ENCODE measurements at regions not wholly inside any gene's neighbourhood (a gene's known extent, or its start where the extent isn't known, plus 50 kb on each side); places are given as distances from the start of the nearest gene placed in this dataset.

DNA sequence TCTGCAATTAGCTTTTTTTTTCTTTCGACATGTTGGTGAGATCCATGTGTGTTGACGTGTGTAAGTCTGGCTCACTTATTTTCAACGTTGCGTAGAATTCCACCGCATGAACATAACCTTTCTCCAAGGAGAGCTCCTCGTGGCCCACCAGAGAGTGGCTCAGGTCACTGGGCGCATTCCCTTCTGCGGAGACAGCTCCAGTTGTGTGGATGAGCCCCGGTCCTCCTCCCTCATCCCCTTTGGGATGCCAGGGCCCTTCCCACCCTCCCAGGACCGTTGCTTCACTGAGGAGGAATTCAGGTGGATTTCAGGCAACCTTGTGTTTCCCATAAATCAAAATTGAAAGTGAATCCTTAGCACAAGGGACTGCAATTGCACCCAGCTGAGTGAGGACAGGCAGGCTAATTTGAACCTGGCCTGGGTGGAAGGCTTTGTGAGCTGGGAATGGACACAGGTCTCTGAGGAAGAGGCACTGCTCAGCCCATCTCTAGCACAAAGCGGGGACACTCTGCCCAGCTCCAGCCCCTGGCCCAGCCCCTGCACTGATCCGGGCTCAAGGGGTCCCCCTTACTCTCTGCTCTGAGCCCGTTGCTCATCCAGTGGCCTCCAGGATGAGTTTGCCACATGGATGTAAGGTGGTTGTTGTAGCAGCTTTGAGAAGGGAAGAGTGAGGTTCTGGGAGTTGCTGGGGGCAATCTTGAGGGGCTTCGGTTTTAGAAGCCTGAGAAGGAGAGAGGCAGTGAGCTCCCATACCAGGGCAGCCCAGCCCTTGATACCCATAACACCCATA is 57.8 kb upstream of the HAAO start:
- H3K27me3 ChIP-seq (ENCODE audit: control insufficient read depth, insufficient read depth, low read length) = no peaks in the 10 kb centered on the region
- H3K36me3 ChIP-seq (replicated peaks; ENCODE audit: control insufficient read depth, insufficient read depth, low read length) = no peaks in the 10 kb centered on the region
- no peak for DNase-seq
- no peak overlapping the region for H3K4me3 ChIP-seq (ENCODE audit: insufficient read depth, low read depth, low read length)

- Histone ChIP-seq H3K4me3 (ENCODE audit: insufficient read depth, low read depth, low read length) (no peak overlapping the region), H3K36me3 (replicated peaks; ENCODE audit: control insufficient read depth, insufficient read depth, low read length) (no peaks in the 10 kb centered on the region), H3K27me3 (ENCODE audit: control insufficient read depth, insufficient read depth, low read length) (no peaks in the 10 kb centered on the region)
- DNase-seq = no peak
Measured at GRCh38 chr2:42849311-42849710, 56.9 kb upstream of the HAAO start.

DNA sequence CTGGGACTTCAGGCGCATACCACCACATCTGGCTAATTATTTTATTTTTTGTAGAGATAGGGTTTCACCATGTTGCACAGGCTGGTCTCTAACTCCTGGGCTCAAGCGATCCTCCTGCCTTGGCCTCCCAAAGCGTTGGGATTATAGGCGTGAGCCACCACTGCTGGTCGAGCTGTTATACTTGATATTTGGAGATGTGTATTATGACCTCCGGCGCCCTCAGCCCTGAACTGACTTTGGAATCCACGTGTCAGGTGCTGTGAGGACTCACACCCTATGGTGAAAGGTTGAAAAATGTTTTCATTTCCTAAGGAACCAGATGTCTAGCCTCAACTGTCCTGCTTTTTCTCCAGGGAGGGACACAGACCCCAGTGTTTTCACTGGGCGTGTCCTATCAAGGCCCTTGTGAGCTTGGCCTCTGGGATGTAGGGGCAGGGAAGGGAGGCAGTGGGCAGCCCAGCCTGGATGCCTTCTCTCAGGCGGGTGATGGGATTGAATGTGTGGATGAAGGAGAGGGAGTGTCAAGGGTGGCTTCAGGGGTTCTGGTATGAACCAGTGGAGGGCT is 56.4 kb upstream of the HAAO start:
- Histone ChIP-seq H3K4me3 (ENCODE audit: insufficient read depth, low read depth, low read length) (no peak overlapping the region), H3K27me3 (ENCODE audit: control insufficient read depth, insufficient read depth, low read length) (no peaks in the 10 kb centered on the region), H3K36me3 (replicated peaks; ENCODE audit: control insufficient read depth, insufficient read depth, low read length) (no peaks in the 10 kb centered on the region)
- no peak for DNase-seq

DNA sequence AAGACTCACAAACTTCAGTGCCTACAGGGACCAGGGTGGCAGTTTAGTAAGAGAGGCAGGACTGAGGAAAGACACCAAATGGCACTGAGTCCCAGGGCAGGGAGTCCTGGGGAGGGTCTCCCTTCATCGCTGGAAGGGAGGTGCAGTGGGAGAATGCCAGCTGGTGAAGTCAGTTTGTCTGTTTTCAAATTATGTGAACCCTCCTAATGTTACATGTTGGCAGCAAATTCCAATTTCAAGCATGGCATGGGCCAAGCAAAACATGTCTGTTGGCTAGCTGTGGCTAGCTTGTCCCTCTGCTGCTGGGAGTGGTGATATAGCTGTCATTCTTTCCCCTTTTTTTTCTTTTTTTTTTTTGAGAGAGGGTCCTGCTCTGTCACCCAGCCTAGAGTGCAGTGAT is 55.9 kb upstream of the HAAO start:
- no peaks in the 10 kb centered on the region for H3K36me3 ChIP-seq (replicated peaks; ENCODE audit: control insufficient read depth, insufficient read depth, low read length)
- H3K27me3 ChIP-seq (ENCODE audit: control insufficient read depth, insufficient read depth, low read length) = no peaks in the 10 kb centered on the region
- DNase-seq = no peak
- no peak overlapping the region for H3K4me3 ChIP-seq (ENCODE audit: insufficient read depth, low read depth, low read length)

GRCh38 chr2:42847596-42848151 is 55.3 kb upstream of the HAAO start:
- H3K4me3 ChIP-seq (ENCODE audit: insufficient read depth, low read depth, low read length) = no peak overlapping the region
- H3K36me3 ChIP-seq (replicated peaks; ENCODE audit: control insufficient read depth, insufficient read depth, low read length) = no peaks in the 10 kb centered on the region
- no peak for DNase-seq
- no peaks in the 10 kb centered on the region for H3K27me3 ChIP-seq (ENCODE audit: control insufficient read depth, insufficient read depth, low read length)

DNA sequence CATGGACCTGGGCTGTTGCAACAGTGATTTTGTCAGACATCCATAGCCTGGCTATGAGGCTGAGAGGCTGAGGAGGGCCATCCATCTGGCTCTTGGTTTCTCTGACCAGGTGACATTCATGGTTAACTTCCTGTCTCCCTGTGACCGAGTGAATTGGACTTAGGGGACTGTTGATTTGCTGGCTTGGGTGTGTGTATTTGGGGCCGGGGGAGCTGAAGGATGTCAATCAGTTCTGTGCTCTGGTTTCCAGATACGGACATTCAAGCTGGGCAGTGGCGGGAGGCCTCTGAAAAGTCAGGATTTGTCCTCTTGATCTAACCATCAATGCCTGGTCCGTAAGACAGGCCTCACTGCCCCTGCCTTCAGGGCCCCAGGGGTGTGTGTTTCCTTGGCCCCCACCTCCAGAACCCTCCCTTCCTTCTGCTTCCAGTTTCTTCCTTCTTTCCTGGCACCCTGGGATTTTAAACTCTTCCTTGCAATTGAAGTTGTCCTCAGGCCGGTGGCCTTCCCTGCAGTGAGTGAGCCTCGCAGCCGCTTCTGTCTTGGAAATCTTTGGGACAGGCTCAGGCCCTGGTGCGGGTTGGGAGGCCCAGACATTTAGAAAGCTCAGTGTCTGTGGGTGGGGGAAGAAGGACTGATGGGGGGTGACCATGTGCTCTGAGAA is 54.7 kb upstream of the HAAO start:
- Histone ChIP-seq H3K27me3 (ENCODE audit: control insufficient read depth, insufficient read depth, low read length) (no peaks in the 10 kb centered on the region), H3K36me3 (replicated peaks; ENCODE audit: control insufficient read depth, insufficient read depth, low read length) (no peaks in the 10 kb centered on the region), H3K4me3 (ENCODE audit: insufficient read depth, low read depth, low read length) (no peak overlapping the region)
- DNase-seq = no peak

GRCh38 chr2:42846026-42846425 is 53.6 kb upstream of the HAAO start:
- Histone ChIP-seq H3K27me3 (ENCODE audit: control insufficient read depth, insufficient read depth, low read length) (no peaks in the 10 kb centered on the region), H3K36me3 (replicated peaks; ENCODE audit: control insufficient read depth, insufficient read depth, low read length) (no peaks in the 10 kb centered on the region), H3K4me3 (ENCODE audit: insufficient read depth, low read depth, low read length) (no peak overlapping the region)
- DNase-seq = no peak

GRCh38 chr2:42844901-42845821 is 52.8 kb upstream of the HAAO start:
- Histone ChIP-seq H3K4me3 (ENCODE audit: insufficient read depth, low read depth, low read length) (no peak overlapping the region), H3K36me3 (replicated peaks; ENCODE audit: control insufficient read depth, insufficient read depth, low read length) (no peaks in the 10 kb centered on the region), H3K27me3 (ENCODE audit: control insufficient read depth, insufficient read depth, low read length) (no peaks in the 10 kb centered on the region)
- DNase-seq = no peak

- Histone ChIP-seq H3K4me3 (ENCODE audit: insufficient read depth, low read depth, low read length) (no peak overlapping the region), H3K36me3 (replicated peaks; ENCODE audit: control insufficient read depth, insufficient read depth, low read length) (no peaks in the 10 kb centered on the region), H3K27me3 (ENCODE audit: control insufficient read depth, insufficient read depth, low read length) (no peaks in the 10 kb centered on the region)
- no peak for DNase-seq
Measured at GRCh38 chr2:42844366-42844765, 52.0 kb upstream of the HAAO start.

DNA sequence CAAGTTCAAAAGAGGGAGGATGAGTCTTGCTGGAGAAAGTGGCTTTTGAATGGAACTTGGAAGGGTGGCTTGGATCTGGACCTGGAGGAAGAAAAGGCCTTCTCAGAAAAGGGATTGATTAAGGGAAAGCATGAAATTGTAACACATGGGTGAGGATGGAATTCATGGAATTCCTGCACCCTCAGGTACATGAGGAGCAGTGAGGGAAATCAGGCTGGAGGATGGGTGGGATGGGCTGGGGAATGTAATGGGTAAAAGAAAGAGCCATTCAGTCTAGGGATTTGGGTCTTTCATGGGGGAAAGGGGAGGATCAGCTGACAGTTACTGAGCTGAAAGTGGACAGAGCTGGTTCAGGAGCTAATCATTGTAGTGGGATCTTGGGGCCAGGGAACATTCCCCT is 51.2 kb upstream of the HAAO start:
- DNase-seq = no peak
- Histone ChIP-seq H3K36me3 (replicated peaks; ENCODE audit: control insufficient read depth, insufficient read depth, low read length) (no peaks in the 10 kb centered on the region), H3K27me3 (ENCODE audit: control insufficient read depth, insufficient read depth, low read length) (no peaks in the 10 kb centered on the region), H3K4me3 (ENCODE audit: insufficient read depth, low read depth, low read length) (no peak overlapping the region)

GRCh38 chr2:42843131-42843530 is 50.7 kb upstream of the HAAO start:
- Histone ChIP-seq H3K4me3 (ENCODE audit: insufficient read depth, low read depth, low read length) (no peak overlapping the region), H3K27me3 (ENCODE audit: control insufficient read depth, insufficient read depth, low read length) (no peaks in the 10 kb centered on the region)
- DNase-seq = no peak

DNA sequence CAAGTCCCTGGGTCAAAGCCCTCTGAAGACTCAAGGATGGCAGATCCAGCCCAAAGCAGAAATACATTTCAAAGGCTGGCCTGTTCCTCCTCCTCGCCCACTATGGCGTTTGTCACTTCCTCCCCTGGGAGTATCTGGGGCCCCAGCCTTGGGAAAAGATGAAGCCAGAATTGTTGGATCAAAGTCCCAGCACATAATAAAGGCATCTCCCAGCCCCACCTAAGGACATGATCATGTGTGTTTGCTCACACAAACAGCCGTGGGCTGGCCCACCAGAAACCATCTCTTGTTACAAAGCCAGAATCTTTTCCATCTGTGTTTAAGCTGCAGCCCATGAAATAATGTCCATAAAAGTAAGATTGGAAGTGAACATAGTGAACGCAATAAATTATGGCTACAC is 50.1 kb upstream of the HAAO start:
- Histone ChIP-seq H3K36me3 (replicated peaks; ENCODE audit: control insufficient read depth, insufficient read depth, low read length) (no peaks in the 10 kb centered on the region), H3K27me3 (ENCODE audit: control insufficient read depth, insufficient read depth, low read length) (no peaks in the 10 kb centered on the region), H3K4me3 (ENCODE audit: insufficient read depth, low read depth, low read length) (no peak overlapping the region)
- no peak for DNase-seq

More at GRCh38 chr2:42843131-42843530, 50.7 kb upstream of the HAAO start:
- H3K36me3 ChIP-seq (replicated peaks; ENCODE audit: control insufficient read depth, insufficient read depth, low read length) = no peaks in the 10 kb centered on the region
